IMR-90 (cell line): ENCODE measurements at regions not wholly inside any gene's neighbourhood (a gene's known extent, or its start where the extent isn't known, plus 50 kb on each side); places are given as distances from the start of the nearest gene placed in this dataset.

Experiments used
- ATAC-seq: fragments of 200-7000 bp; cut with Tn5 transposase; 2 replicates; pipeline ENCODE4 v1.9.1; 2020; ENCODE audit warnings: low read depth, mild to moderate bottlenecking, moderate library complexity
- BruUV-seq: library from RNA; stranded (reverse); fragments of 400-500 nt; replicated peaks from 2 replicates; lab custom pipeline; 2021; lab: Mats Ljungman, UMichigan
- CTCF ChIA-PET: fragments of 300-600 bp; formaldehyde crosslinking; extraction: SDS; loops from one replicate; lab custom pipeline; 2021; ENCODE audit warnings: antibody characterized with exemption; lab: Yijun Ruan, JAX
- POLR2A ChIA-PET: fragments of 300-600 bp; sonication (Branson Sonifier 250); formaldehyde crosslinking; loops from one replicate; lab custom pipeline; 2022; ENCODE audit warnings: antibody characterized with exemption; ENCODE audit not compliant: unreplicated experiment; lab: Charles Lee
- DNase-seq: peaks from one replicate; pipeline ENCODE4 v3.0.0; 2013
- H2AFZ ChIP-seq: replicated peaks from 2 replicates; pipeline ENCODE3; 2013; ENCODE audit warnings: low read length, mild to moderate bottlenecking; ENCODE audit not compliant: poor library complexity
- H2AK5ac ChIP-seq: 2 replicates; pipeline ENCODE4 v1.6.1; 2013; ENCODE audit warnings: low read depth, low read length, inconsistent platforms
- H2AK9ac ChIP-seq: replicated peaks from 2 replicates; pipeline ENCODE3; 2013; ENCODE audit warnings: mild to moderate bottlenecking, low read depth, low read length, moderate library complexity; ENCODE audit not compliant: poor library complexity
- H2BK120ac ChIP-seq: 2 replicates; pipeline ENCODE4 v1.6.1; 2013; ENCODE audit warnings: low read depth, low read length, inconsistent platforms
- H2BK15ac ChIP-seq: 3 replicates; pipeline ENCODE4 v1.6.1; 2013; ENCODE audit warnings: low read depth, low read length, inconsistent platforms
- H2BK20ac ChIP-seq: 2 replicates; pipeline ENCODE4 v1.6.1; 2013; ENCODE audit warnings: low read depth, mild to moderate bottlenecking, inconsistent platforms, low read length, moderate library complexity
- H2BK5ac ChIP-seq: 2 replicates; pipeline ENCODE4 v1.6.1; 2013; ENCODE audit warnings: mild to moderate bottlenecking, low read depth, low read length, inconsistent platforms; ENCODE audit not compliant: poor library complexity, severe bottlenecking
- H3K14ac ChIP-seq: replicated peaks from 2 replicates; pipeline ENCODE4 v1.6.1; 2013; ENCODE audit warnings: low read depth, low read length, inconsistent platforms
- H3K18ac ChIP-seq: 2 replicates; pipeline ENCODE4 v1.6.1; 2013; ENCODE audit warnings: low read depth, low read length, control low read depth
- H3K23ac ChIP-seq: 2 replicates; pipeline ENCODE4 v1.6.1; 2013; ENCODE audit warnings: low read depth, low read length, inconsistent platforms
- H3K27ac ChIP-seq: 2 replicates; pipeline ENCODE4 v1.5.1; 2013; ENCODE audit warnings: mild to moderate bottlenecking, control low read depth, low read length; ENCODE audit not compliant: insufficient read depth
- H3K27me3 ChIP-seq: 2 replicates; pipeline ENCODE4 v1.6.1; 2013; ENCODE audit warnings: low read length; ENCODE audit not compliant: control insufficient read depth, insufficient read depth
- H3K36me3 ChIP-seq: 2 replicates; pipeline ENCODE4 v1.6.1; 2013; ENCODE audit warnings: low read length, mixed read lengths; ENCODE audit not compliant: control insufficient read depth, insufficient read depth
- H3K4ac ChIP-seq: 2 replicates; pipeline ENCODE4 v1.6.1; 2013; ENCODE audit warnings: low read depth, low read length, inconsistent platforms
- H3K4me1 ChIP-seq: 2 replicates; pipeline ENCODE4 v1.6.1; 2013; ENCODE audit warnings: low read length, mixed read lengths; ENCODE audit not compliant: control insufficient read depth, insufficient read depth
- H3K4me2 ChIP-seq: 2 replicates; pipeline ENCODE4 v1.6.1; 2013; ENCODE audit warnings: low read depth, mild to moderate bottlenecking, control low read depth, low read length, moderate library complexity
- H3K4me3 ChIP-seq: 2 replicates; pipeline ENCODE4 v1.5.1; 2013; ENCODE audit warnings: low read depth, mild to moderate bottlenecking, control low read depth, low read length, moderate library complexity; ENCODE audit not compliant: insufficient read depth
- H3K56ac ChIP-seq: 2 replicates; pipeline ENCODE4 v1.6.1; 2013; ENCODE audit warnings: low read length, inconsistent platforms; ENCODE audit not compliant: insufficient read depth; ENCODE audit errors: extremely low read depth
- H3K79me1 ChIP-seq, 2 experiments: 2 replicates each; pipeline ENCODE4 v1.6.1; 2013; ENCODE audit warnings: low read length in 2 of 2, inconsistent platforms in 1 of 2, low read depth in 1 of 2
- H3K9ac ChIP-seq: 2 replicates; pipeline ENCODE4 v1.6.1; 2013; ENCODE audit warnings: low read depth, low read length, control low read depth
- H3K9me1 ChIP-seq: 2 replicates; pipeline ENCODE4 v1.6.1; 2013; ENCODE audit warnings: low read length, inconsistent platforms; ENCODE audit not compliant: insufficient read depth
- H3K9me3 ChIP-seq: 2 replicates; pipeline ENCODE4 v1.6.1; 2013; ENCODE audit warnings: low read length; ENCODE audit not compliant: control insufficient read depth, insufficient read depth
- H4K20me1 ChIP-seq: 2 replicates; pipeline ENCODE4 v1.6.1; 2013; ENCODE audit warnings: low read length, inconsistent platforms; ENCODE audit not compliant: insufficient read depth
- H4K5ac ChIP-seq: 2 replicates; pipeline ENCODE4 v1.6.1; 2013; ENCODE audit warnings: mild to moderate bottlenecking, low read depth, low read length, control low read depth
- H4K8ac ChIP-seq, 2 experiments: 2 replicates each; pipeline ENCODE4 v1.6.1; 2013; ENCODE audit warnings: low read depth in 2 of 2, low read length in 2 of 2, control low read depth in 1 of 2, inconsistent platforms in 1 of 2
- H4K91ac ChIP-seq: 2 replicates; pipeline ENCODE4 v1.6.1; 2013; ENCODE audit warnings: low read depth, low read length, inconsistent platforms; ENCODE audit not compliant: insufficient read depth
- CHD1 ChIP-seq: IDR thresholded peaks from 2 replicates; pipeline ENCODE4 v1.6.1; 2012; ENCODE audit warnings: low read depth, low read length, improper control_type of control experiment
- MAZ ChIP-seq: IDR thresholded peaks from 2 replicates; pipeline ENCODE4 v1.6.1; 2012; ENCODE audit warnings: low read depth, mild to moderate bottlenecking, low read length, improper control_type of control experiment, moderate library complexity, borderline replicate concordance
- RAD21 ChIP-seq: IDR thresholded peaks from 2 replicates; pipeline ENCODE4 v1.6.1; 2012; ENCODE audit warnings: low read length, improper control_type of control experiment
- WGBS, 2 experiments: methylation state at CpG; one replicate each; pipeline versions ENCODE4 v1.1.5 to v1.1.7; 2013; ENCODE audit warnings: missing lambda C conversion rate in 2 of 2; ENCODE audit not compliant: insufficient read length in 1 of 2; ENCODE audit errors: extremely low coverage in 2 of 2; 5-methylcytosine and 5-hydroxymethylcytosine counted together
- dilution Hi-C: fragments of 300-500 bp; cut with HindIII; formaldehyde crosslinking; loops from one replicate; pipeline ENCODE4 v1.14.3; 2018; ENCODE audit warnings: low sequenced_read_pairs; ENCODE audit not compliant: unreplicated experiment
- in situ Hi-C: fragments of 300-500 bp; cut with MboI; formaldehyde crosslinking; loops from 3 replicates; pipeline ENCODE4 v1.14.3; 2019; ENCODE audit warnings: low sequenced_read_pairs, inconsistent platforms, mixed read lengths
- intact Hi-C: fragments of 100-400 bp; cut with micrococcal nuclease; formaldehyde crosslinking; loops from 2 replicates; pipeline ENCODE4 v1.10.0; 2022
- TF ChIP-seq, protein P1 (sequence below): conservative IDR thresholded peaks from 2 replicates; pipeline ENCODE4 v1.5.1; 2012; ENCODE audit warnings: mild to moderate bottlenecking, low read depth, low read length, improper control_type of control experiment
- TF ChIP-seq, protein P2 (sequence below): fragments of 150-350 bp; IDR thresholded peaks from 2 replicates; pipeline ENCODE4 v1.6.1; 2016; ENCODE audit warnings: low read depth, mild to moderate bottlenecking, low read length, moderate library complexity, borderline replicate concordance

DNA sequence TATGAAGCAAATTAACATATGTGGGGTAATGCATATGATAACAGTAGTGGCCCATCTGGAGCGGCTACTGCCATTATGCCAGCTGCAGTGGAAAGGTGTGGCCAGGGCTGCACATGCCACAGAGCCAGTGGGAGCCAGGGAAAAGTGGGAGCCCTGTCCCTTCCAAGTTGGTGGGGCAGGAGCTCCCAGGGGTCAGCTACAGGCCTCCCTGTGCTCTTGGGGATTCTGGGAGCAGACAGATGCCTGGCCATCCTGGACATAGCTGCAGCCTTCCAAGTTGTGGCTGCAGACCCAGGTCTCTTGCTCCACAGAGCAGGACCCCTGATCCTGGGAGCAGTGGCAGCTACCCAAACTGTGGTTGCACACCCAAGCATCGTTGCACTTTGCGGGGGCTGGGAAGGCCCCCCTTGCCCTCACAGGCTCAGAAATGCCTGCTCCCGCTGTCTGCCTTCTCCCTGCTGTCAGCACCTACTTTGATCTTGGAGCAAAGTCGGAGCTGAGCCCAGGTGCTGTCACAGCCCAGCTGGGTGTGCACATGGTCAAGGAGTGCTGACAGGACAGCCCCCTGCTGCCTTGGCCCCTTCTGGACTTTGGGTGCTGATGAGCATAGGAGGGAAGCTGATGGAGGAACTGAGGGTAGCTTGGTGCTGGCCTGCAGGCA lies 67.8 kb downstream of the NAA11 start:
- BruUV-seq, result no TSS peak
- dilution Hi-C loops (no loop called here), in situ Hi-C loops (no loop called here), intact Hi-C loops (no loop called here)
- Histone ChIP-seq H3K23ac (no peak overlapping the region), H4K20me1 (no peaks in the 10 kb centered on the region), H4K91ac (no peak overlapping the region), H2AK5ac (no peak overlapping the region), H3K9me1 (no peaks in the 10 kb centered on the region), H4K8ac (no peak overlapping the region), H3K4me2 (no peak overlapping the region), H2BK15ac (no peak overlapping the region), H3K4me1 (no peaks in the 10 kb centered on the region), H2AK9ac (no peak overlapping the region), H2AFZ (no peak overlapping the region), H2BK20ac (no peak overlapping the region), H3K9ac (no peak overlapping the region), H3K18ac (no peak overlapping the region), H3K4ac (no peak overlapping the region), H3K9me3 (no peaks in the 10 kb centered on the region), H2BK120ac (no peak overlapping the region), H3K27ac (no peak overlapping the region), H3K36me3 (no peaks in the 10 kb centered on the region), H4K5ac (no peak overlapping the region), H3K27me3 (no peaks in the 10 kb centered on the region), H3K4me3 (no peak overlapping the region), H2BK5ac (no peak overlapping the region), H3K56ac (no peak overlapping the region), H3K14ac (no peak overlapping the region), H3K79me1 (no peaks in the 10 kb centered on the region)
- ChIA-PET CTCF (no interaction called here), POLR2A (no interaction called here)
- TF ChIP-seq RAD21, result no peak
- TF ChIP-seq CHD1, result no peak
- TF ChIP-seq, protein P1, sequence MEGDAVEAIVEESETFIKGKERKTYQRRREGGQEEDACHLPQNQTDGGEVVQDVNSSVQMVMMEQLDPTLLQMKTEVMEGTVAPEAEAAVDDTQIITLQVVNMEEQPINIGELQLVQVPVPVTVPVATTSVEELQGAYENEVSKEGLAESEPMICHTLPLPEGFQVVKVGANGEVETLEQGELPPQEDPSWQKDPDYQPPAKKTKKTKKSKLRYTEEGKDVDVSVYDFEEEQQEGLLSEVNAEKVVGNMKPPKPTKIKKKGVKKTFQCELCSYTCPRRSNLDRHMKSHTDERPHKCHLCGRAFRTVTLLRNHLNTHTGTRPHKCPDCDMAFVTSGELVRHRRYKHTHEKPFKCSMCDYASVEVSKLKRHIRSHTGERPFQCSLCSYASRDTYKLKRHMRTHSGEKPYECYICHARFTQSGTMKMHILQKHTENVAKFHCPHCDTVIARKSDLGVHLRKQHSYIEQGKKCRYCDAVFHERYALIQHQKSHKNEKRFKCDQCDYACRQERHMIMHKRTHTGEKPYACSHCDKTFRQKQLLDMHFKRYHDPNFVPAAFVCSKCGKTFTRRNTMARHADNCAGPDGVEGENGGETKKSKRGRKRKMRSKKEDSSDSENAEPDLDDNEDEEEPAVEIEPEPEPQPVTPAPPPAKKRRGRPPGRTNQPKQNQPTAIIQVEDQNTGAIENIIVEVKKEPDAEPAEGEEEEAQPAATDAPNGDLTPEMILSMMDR, result no peak
- TF ChIP-seq, protein P2, sequence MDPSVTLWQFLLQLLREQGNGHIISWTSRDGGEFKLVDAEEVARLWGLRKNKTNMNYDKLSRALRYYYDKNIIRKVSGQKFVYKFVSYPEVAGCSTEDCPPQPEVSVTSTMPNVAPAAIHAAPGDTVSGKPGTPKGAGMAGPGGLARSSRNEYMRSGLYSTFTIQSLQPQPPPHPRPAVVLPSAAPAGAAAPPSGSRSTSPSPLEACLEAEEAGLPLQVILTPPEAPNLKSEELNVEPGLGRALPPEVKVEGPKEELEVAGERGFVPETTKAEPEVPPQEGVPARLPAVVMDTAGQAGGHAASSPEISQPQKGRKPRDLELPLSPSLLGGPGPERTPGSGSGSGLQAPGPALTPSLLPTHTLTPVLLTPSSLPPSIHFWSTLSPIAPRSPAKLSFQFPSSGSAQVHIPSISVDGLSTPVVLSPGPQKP, result no peak
- TF ChIP-seq MAZ, result no peak
- WGBS, 2 experiments, result 60% methylated on average over 3 of the region's 5 CpGs; no CpG with 5 or more reads in 1 of the 2 experiments
- ATAC-seq (no peak), DNase-seq (no peak)
